GM19238 (cell line): ENCODE measurements at regions not wholly inside any gene's neighbourhood (a gene's known extent, or its start where the extent isn't known, plus 50 kb on each side); places are given as distances from the start of the nearest gene placed in this dataset.

Experiments used
- DNase-seq: peaks from one replicate; pipeline ENCODE4 v3.0.0; 2011; ENCODE audit warnings: low spot score; ENCODE audit not compliant: insufficient read length

DNA sequence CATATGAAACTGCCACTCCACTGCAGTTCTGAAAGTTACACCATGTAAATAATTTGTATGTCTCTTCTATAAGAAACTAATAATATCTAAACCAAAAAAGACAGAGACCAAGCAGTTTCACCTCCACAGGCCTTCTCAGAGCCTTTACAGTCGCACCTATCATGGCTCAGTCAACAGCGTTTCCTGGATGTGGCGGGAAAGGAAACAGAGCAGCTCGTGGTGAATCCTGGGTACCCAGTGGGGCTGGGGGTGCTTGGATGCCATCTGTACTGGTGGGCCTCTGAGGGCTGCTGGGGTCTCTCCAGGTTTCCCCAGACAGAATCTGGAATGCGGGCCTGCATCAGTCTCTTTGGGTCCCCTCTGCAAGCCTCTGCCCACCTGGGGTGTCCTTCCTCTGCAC lies 100.2 kb upstream of the CASZ1 start:
- DNase-seq, result no peak

GRCh38 chr1:10897321-10897980 lies 101.0 kb upstream of the CASZ1 start:
- DNase-seq, result no peak

- no peak for DNase-seq
Measured at GRCh38 chr1:10897981-10898728, 101.7 kb upstream of the CASZ1 start.

DNA sequence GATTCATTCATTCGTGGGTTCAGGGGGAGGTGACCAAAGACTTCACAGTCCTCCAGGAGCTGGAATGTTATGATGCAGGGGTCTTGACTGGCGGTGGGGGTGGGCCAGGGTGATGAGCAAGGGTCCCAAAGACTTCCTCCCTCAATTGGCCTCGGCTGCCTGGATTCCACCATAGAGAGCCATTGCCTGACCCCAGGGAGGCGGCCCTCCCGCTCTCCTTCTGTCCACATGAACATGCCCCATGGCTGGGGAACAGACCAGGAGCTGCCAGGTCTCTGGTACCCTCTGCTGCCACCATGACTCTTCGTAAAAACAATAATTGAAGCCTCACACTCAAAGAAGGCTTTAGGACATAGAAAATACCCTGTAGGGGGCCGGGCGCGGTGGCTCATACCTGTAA lies 102.5 kb upstream of the CASZ1 start:
- DNase-seq, result no peak

DNA sequence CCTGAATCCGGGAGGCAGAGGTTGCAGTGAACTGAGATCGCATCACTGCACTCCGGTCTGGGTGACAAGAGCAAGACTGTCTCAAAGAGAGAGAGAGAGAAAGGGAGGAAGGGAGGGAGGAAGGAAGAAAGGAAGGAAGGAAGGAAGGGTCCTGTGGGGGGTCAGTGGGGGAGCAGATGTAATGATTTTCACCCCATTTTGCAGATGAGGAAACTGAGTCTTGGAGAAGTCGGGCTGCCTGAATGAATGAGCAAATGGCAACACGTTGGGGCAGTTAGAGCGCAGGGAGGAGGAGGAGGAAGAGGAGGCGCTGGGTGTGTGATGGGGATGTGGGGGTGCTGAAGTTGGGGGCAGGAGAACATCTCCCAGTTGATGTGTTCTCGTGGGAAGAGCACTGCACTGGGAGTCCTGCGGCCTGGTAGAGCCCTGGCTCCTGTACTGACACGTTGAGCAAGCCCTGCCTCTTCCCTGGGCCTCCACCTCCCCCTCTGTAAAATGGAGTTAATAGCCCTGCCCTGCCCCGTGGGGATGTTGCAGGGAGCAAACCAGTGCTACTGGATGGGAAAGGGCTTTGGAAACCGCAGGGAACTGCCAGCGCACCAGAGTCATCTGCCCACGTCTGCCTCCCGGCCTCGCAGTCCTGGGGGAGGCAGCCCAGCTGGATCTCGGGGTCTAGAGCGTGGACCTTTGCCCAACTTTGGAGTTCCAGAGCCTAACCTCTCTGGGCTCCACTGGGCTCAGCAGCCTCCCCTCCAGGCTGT lies 103.2 kb upstream of the CASZ1 start:
- no peak for DNase-seq

DNA sequence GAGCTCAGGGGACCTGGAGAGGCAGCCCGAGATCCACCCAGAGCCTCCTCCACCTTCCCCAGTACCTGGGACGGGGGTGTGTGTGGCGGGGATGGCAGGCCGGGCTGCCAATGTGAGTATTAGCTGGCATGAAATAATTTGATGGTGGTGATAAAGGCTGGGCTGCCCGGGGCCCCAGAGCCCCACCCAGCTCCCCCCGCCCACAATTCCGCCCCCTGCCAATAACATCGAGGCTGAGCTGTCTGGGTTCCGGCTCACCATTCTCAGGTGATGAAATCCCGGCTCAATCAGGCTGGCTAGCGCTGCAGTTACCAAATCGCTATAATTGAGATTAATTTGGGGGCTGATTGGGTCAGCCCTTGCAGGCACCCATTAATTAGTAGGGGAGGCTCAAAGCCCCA lies 103.8 kb upstream of the CASZ1 start:
- DNase-seq, result no peak

- no peak for DNase-seq
Measured at GRCh38 chr1:10900691-10901090, 104.2 kb upstream of the CASZ1 start.

DNA sequence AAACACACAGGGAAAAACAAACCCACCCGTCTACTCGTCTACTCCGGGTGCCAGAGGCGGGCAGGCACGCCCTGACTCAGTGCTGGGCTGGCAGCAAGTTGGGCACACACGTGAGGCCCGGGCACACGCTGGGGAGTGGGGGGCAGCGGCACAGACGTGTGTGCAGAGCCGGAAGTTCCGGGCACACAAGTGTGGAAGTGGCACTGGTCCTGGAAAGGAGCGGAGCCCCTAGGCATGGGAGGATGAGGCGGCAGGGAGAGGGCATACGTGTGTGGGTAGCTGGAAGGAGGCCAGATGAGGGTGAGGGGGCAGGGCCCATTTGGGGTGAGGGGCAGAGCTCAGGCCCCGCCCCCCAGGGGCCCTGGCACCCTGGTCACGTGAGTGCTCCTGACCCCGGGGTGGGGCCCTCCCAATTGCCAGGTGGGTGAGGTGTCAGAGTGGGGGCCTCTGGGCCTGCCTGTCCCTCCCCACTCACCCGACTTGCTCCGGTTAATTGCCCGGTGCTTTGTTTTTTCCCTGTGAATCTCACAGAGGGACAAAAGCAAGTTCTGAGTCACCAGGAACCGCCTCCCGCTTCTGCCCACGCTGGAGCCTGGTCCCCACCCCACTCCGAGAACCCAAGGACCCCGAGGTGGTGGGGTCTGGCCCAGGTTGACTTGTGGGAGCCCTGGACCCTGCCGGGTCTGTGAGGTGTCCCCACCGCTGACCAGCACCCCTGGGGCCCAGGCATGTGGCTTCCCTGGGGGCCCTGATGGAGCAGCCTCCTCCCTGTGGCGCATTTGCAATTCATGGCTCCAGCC lies 104.8 kb upstream of the CASZ1 start:
- DNase-seq, result no peak

DNA sequence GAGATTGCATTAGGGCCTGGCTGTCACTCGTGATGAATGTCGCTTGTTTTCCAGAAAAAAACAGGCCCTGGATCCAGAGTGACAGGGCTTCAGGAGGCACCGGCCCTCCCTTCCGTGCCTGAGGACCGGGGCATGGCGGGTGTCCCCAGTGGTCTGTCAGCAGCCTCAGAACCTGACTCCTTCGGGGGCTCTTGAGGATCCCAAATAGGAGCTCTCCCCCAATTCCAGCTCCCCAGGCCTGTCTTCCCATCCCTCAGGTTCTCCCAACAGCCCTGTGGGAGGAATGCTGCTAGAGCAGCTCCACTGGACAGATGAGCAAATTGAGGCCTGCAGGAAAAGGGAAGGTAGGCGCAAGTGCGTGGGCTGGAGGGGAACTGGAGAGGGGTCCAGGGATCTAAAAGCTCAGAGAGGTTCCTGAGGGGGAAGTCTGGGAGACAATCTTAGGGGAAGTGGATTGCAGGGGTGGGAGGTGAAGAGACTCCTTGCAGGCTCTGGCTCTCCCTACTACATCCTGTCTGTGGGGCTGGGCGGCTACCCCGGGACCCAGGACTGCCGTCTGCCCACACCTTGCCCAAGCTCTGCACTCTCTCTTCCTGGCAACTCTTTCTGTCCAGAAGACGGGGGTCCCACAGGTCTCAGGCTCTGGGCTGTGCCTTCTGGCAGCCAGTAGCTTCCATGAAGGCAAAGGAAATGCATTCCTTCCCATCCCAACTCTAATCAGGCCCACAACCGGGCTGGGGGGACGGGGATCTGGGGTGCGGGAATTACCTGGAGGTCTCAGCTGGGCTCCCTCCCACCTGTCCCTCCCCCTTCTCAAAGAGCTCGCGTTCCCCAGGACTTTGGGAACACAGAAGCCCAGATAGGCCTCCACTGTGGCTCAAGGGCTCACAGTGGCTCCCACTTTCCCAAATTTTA lies 105.7 kb upstream of the CASZ1 start:
- no peak for DNase-seq

DNA sequence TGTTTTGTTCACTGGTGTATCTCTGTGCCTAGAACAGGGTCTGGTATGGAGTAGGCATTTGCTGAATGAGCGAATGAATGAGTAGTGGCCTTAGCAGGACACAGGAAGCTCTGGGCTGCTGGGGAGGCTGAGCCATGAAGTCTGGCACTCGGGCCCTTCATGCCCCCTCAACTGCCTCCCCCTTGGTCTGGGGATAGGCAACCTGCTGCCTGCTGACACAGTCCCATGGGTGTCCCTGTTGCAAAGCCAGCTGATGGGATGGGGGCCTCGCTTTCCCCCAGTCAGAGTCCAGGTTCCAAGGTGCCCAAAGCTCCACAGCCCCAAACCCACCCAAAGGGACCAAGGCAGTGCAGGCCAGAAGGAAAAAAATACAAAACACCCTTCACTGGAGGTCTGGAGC lies 107.0 kb upstream of the CASZ1 start:
- DNase-seq, result no peak

GRCh38 chr1:10903821-10904220 lies 107.4 kb upstream of the CASZ1 start:
- no peak for DNase-seq

GRCh38 chr1:10904396-10905358 lies 107.8 kb upstream of the TARDBP start:
- DNase-seq, result no peak

DNA sequence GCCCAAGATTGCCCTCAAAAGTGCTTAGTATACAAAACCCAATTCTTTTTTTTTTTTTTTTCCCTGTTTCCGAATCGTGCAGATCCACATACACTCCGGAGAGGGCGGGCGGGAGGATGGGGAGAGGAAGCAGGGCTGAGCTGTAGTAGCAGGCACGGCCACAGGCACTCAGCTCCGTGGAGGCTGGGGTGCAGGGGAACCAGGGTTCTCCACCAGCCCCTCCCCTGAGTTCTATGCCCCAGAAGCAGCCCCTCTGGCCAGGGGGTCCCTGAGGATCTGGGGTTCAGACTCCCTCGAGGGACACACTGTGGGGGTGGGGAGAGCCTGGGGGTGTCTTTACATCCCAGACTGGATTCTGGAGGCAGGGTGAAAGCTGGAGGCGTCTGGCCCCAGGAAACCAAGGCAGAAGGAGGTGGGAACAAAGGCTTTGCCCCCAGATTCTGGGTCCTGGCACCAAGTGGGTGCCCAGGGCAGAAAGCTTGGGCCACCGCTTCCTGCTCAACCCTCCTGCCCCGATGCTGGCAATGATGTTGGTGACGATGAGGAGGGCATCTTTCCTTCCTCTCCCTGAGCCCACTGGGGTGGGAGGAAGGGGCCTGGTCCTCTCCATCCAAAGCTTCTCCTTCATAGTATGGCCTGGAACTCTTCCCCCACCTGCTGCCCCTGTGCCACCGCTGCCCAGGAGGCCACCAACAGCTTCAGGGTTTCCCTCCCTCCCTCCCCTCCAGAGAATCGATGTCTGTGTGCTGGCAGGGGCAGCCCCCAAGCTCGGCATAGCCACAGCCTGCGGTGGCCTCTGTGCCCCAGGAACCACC lies 106.4 kb upstream of the TARDBP start:
- DNase-seq, result no peak

- DNase-seq, result no peak
Measured at GRCh38 chr1:10906866-10907519, 105.5 kb upstream of the TARDBP start.

DNA sequence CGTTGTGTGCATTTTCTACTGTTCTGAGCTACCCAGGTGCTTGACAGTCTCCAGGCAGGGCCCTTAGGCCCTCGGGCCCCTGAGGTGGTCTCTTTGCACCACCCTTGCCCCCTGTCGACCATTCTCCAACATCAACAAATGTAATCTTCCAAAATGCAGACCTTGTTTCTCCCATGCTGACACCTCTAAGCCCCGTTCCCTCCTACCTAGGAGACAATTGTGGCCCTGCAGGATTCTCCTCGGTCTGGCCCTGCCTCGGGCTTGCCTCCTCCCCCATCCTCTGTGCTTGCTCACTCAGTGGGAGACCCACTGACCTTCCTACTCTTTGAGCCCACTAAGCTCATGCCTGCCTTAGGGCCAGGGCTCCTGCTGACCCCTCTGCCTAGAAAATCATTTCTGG lies 104.2 kb upstream of the TARDBP start:
- DNase-seq, result no peak

DNA sequence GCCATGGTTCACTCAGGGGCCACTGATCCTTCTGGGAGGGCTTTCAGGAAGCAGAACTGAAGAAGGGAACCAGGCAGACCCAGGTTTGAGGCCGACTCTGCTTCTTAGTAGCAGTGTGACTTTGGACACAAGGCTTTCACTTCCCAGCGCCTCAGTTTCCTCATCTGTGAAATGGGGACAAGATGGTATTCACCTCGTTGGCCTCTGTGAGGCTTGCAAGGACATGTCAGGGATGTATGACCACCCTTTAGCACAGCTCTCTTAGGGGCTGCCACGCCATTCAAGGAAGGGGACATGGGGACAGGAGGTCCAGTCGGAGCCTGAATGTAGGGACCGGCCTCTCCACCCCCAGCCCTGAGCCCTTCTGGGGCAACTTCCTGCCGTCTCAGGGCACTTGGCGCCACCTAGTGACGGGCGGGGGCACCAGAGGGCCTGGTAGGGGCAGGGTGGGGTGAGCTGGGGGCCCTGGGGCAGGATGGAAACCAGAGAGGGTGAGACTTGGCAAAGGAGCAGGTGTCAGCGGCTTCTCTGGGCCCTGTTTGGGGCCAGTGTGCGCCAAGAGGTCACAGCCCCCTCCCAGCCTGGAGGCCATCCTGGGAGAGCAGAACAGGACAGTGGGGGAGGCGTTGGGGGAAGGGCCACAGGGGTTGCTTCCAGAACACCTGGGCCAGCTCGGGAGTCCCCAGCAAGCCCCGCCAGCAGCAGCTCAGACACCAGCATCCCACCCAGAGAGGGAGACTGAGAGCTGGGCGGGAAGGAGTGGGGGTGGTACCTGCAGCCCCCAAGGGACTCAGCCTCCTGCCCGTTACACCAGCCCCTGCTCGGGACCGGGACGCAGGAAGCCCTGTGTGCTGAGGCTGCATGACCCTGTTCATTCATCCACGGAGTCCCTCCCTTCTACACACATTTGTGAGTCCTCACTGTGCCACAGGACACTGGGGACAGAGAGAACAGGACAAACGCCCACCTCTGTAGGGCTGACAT lies 102.5 kb upstream of the TARDBP start:
- DNase-seq, result peak; percentile 64
